Mesothelial cell of epicardium (in vitro differentiated cells): ENCODE measurements at regions not wholly inside any gene's neighbourhood (a gene's known extent, or its start where the extent isn't known, plus 50 kb on each side); places are given as distances from the start of the nearest gene placed in this dataset.

Source experiments
- DNase-seq, 2 experiments: peaks; one replicate each; pipeline ENCODE4 v3.0.0; 2021; ENCODE audit warnings: low spot score in 2 of 2; ENCODE audit not compliant: unreplicated experiment in 2 of 2
- H3K27ac Mint-ChIP-seq: 2 replicates; pipeline ENCODE4 v1.8.0; 2021; ENCODE audit warnings: mixed read lengths
- H3K27me3 Mint-ChIP-seq: 2 replicates; pipeline ENCODE4 v1.8.0; 2021; ENCODE audit warnings: low read depth, mixed read lengths
- H3K36me3 Mint-ChIP-seq: 2 replicates; pipeline ENCODE4 v1.8.0; 2021; ENCODE audit warnings: mixed read lengths
- H3K4me1 Mint-ChIP-seq: 2 replicates; pipeline ENCODE4 v1.8.0; 2021; ENCODE audit warnings: mixed read lengths
- H3K4me3 Mint-ChIP-seq: 2 replicates; pipeline ENCODE4 v1.8.0; 2021; ENCODE audit warnings: mild to moderate bottlenecking, moderate library complexity, mixed read lengths
- H3K9me3 Mint-ChIP-seq: 2 replicates; pipeline ENCODE4 v1.8.0; 2021; ENCODE audit warnings: mixed read lengths
- CTCF ChIP-seq: fragments of 200-600 bp; sonication (generic); IDR thresholded peaks from one replicate; pipeline ENCODE4 v1.5.0; 2021; ENCODE audit warnings: antibody characterized with exemption; ENCODE audit not compliant: unreplicated experiment

- Mint-ChIP-seq H3K4me1 (peaks cover 7% of the 10 kb centered on the region), H3K36me3 (no peaks in the 10 kb centered on the region), H3K27me3 (peaks cover 56% of the 10 kb centered on the region), H3K9me3 (peaks cover 15% of the 10 kb centered on the region), H3K4me3 (no peak overlapping the region), H3K27ac (no peak overlapping the region)
- TF ChIP-seq CTCF, result no peak
- DNase-seq, result no peak
Observed at GRCh38 chr11:19433791-19434190, 193.0 kb upstream of the E2F8 start.

- no peak for DNase-seq
- TF ChIP-seq CTCF, result no peak
- no peak overlapping the region for H3K27ac Mint-ChIP-seq
- H3K4me3 Mint-ChIP-seq, result no peak overlapping the region
- H3K9me3 Mint-ChIP-seq, result peaks cover 15% of the 10 kb centered on the region
- H3K4me1 Mint-ChIP-seq, result peaks cover 7% of the 10 kb centered on the region
- no peaks in the 10 kb centered on the region for H3K36me3 Mint-ChIP-seq
- H3K27me3 Mint-ChIP-seq, result peaks cover 58% of the 10 kb centered on the region
Observed at GRCh38 chr11:19433367-19433766, 192.6 kb upstream of the E2F8 start.

- Mint-ChIP-seq H3K9me3 (peaks cover 15% of the 10 kb centered on the region), H3K4me1 (peaks cover 7% of the 10 kb centered on the region), H3K27me3 (peaks cover 59% of the 10 kb centered on the region), H3K4me3 (no peak overlapping the region), H3K36me3 (no peaks in the 10 kb centered on the region), H3K27ac (no peak overlapping the region)
- no peak for DNase-seq
- no peak for TF ChIP-seq CTCF
Observed at GRCh38 chr11:19432370-19433061, 191.8 kb upstream of the E2F8 start.

GRCh38 chr11:19430754-19431398, 190.1 kb upstream of the E2F8 start:
- Mint-ChIP-seq H3K27ac (no peak overlapping the region), H3K27me3 (peaks cover 58% of the 10 kb centered on the region), H3K4me1 (peaks cover 7% of the 10 kb centered on the region), H3K36me3 (no peaks in the 10 kb centered on the region), H3K4me3 (no peak overlapping the region), H3K9me3 (peaks cover 7% of the 10 kb centered on the region)
- no peak for DNase-seq
- no peak for TF ChIP-seq CTCF

- Mint-ChIP-seq H3K36me3 (no peaks in the 10 kb centered on the region), H3K27ac (no peak overlapping the region), H3K4me3 (no peak overlapping the region), H3K27me3 (peaks cover 55% of the 10 kb centered on the region), H3K4me1 (peaks cover 7% of the 10 kb centered on the region), H3K9me3 (peaks cover 2% of the 10 kb centered on the region)
- DNase-seq, result no peak
- no peak for TF ChIP-seq CTCF
Observed at GRCh38 chr11:19430346-19430745, 189.6 kb upstream of the E2F8 start.
